NCI-H226 (cell line): ENCODE measurements at regions not wholly inside any gene's neighbourhood (a gene's known extent, or its start where the extent isn't known, plus 50 kb on each side); places are given as distances from the start of the nearest gene placed in this dataset.

ENCODE experiments used
- DNase-seq: peaks from one replicate; pipeline ENCODE4 v3.0.0-alpha.2; 2015

- no peak for DNase-seq
These were observed 153.6 kb upstream of the EDNRA start for GRCh38 chr4:147327322-147327721.

GRCh38 chr4:147328189-147328588, 152.7 kb upstream of the EDNRA start:
- peak; percentile 6 for DNase-seq

GRCh38 chr4:147328756-147329446, 152.0 kb upstream of the EDNRA start:
- no peak for DNase-seq

- DNase-seq, result no peak
These were observed 148.8 kb upstream of the EDNRA start for GRCh38 chr4:147332091-147332490.

GRCh38 chr4:147334478-147334877, 146.4 kb upstream of the EDNRA start:
- peak; percentile 14 for DNase-seq

GRCh38 chr4:147335183-147335582, 145.7 kb upstream of the EDNRA start:
- no peak for DNase-seq

- DNase-seq, result no peak
These were observed 144.6 kb upstream of the EDNRA start for GRCh38 chr4:147336252-147336651.

- DNase-seq, result no peak
These were observed 141.8 kb upstream of the EDNRA start for GRCh38 chr4:147339100-147339499.

- DNase-seq, result peak; percentile 27
These were observed 140.8 kb upstream of the EDNRA start for GRCh38 chr4:147340111-147340510.

GRCh38 chr4:147340591-147341120, 140.2 kb upstream of the EDNRA start:
- no peak for DNase-seq

GRCh38 chr4:147343692-147344091, 137.2 kb upstream of the EDNRA start:
- DNase-seq, result no peak

- DNase-seq, result no peak
These were observed 135.2 kb upstream of the EDNRA start for GRCh38 chr4:147345662-147346061.

- no peak for DNase-seq
These were observed 133.7 kb upstream of the EDNRA start for GRCh38 chr4:147347217-147347616.

- no peak for DNase-seq
These were observed 131.7 kb upstream of the EDNRA start for GRCh38 chr4:147349193-147349592.

- DNase-seq, result peak; percentile 42
These were observed 129.7 kb upstream of the EDNRA start for GRCh38 chr4:147351083-147351787.

- no peak for DNase-seq
These were observed 126.7 kb upstream of the EDNRA start for GRCh38 chr4:147354237-147354636.

GRCh38 chr4:147355032-147355656, 125.8 kb upstream of the EDNRA start:
- no peak for DNase-seq

GRCh38 chr4:147355847-147356246, 125.0 kb upstream of the EDNRA start:
- peak; percentile 23 for DNase-seq

- peak; percentile 42 for DNase-seq
These were observed 120.6 kb upstream of the EDNRA start for GRCh38 chr4:147360301-147360700.

- peak; percentile 58 for DNase-seq
These were observed 119.2 kb upstream of the EDNRA start for GRCh38 chr4:147361726-147362125.

GRCh38 chr4:147362938-147363337, 118.0 kb upstream of the EDNRA start:
- DNase-seq, result no peak

GRCh38 chr4:147363514-147363913, 117.4 kb upstream of the EDNRA start:
- no peak for DNase-seq

- DNase-seq, result no peak
These were observed 115.5 kb upstream of the EDNRA start for GRCh38 chr4:147365396-147365795.

GRCh38 chr4:147366164-147366563, 114.7 kb upstream of the EDNRA start:
- DNase-seq, result no peak
